ENCODE measurements at regions not wholly inside any gene's neighbourhood (a gene's known extent, or its start where the extent isn't known, plus 50 kb on each side); places are given as distances from the start of the nearest gene placed in this dataset.

DNA sequence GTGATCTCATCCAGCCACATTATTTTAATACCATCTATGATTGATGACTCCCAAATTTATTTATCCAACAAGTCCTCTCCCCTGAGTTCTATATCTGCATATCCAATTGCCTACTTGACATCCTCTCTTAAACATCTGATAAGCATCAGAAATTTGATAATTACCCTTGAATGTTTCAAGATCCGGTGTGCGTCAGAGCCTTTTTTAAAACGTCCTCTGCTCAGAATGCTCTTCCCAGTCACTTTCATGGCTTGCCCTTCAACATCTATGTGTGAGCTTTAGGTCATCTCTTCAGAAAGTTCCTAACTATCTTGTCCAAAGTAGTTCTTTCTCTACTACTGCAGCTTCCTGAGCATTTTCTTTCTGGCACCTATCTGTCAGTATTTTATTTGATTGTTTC lies 364.3 kb downstream of the PLPP3 start:
- TF ChIP-seq, protein P1, sequence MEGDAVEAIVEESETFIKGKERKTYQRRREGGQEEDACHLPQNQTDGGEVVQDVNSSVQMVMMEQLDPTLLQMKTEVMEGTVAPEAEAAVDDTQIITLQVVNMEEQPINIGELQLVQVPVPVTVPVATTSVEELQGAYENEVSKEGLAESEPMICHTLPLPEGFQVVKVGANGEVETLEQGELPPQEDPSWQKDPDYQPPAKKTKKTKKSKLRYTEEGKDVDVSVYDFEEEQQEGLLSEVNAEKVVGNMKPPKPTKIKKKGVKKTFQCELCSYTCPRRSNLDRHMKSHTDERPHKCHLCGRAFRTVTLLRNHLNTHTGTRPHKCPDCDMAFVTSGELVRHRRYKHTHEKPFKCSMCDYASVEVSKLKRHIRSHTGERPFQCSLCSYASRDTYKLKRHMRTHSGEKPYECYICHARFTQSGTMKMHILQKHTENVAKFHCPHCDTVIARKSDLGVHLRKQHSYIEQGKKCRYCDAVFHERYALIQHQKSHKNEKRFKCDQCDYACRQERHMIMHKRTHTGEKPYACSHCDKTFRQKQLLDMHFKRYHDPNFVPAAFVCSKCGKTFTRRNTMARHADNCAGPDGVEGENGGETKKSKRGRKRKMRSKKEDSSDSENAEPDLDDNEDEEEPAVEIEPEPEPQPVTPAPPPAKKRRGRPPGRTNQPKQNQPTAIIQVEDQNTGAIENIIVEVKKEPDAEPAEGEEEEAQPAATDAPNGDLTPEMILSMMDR (IDR thresholded peaks at IDR 0.05; ENCODE audit: extremely low read depth, missing control alignments) = no peak
- no peak for DNase-seq (ENCODE audit: low spot score)

- DNase-seq (ENCODE audit: low spot score) = no peak
- TF ChIP-seq, protein P1 (IDR thresholded peaks at IDR 0.05; ENCODE audit: extremely low read depth, missing control alignments) = no peak
Measured at GRCh38 chr1:56213068-56213467, 366.3 kb downstream of the PLPP3 start.

DNA sequence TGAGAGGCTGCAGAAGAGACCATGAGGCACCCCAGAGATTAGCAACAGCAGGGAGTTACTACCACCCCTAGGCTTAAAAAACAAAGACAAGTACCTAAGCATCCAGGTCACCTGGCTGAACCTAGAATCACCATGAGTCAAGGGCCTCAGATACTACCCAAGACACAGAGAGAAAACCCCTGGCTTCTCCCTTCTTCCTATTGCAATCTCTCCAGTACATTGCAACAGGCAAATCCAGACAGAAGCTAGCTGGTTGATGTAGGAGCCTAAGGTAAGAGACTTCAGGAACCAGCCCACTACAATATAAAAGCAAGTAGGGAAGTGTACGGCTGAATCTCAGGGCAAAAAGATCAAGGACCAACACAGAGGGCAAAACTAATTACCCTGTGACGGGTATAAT lies 367.2 kb downstream of the PLPP3 start:
- no peak for DNase-seq (ENCODE audit: low spot score)
- TF ChIP-seq, protein P1 (IDR thresholded peaks at IDR 0.05; ENCODE audit: extremely low read depth, missing control alignments) = no peak

GRCh38 chr1:56206391-56206790 lies 373.0 kb downstream of the PLPP3 start:
- no peak for DNase-seq (ENCODE audit: low spot score)
- TF ChIP-seq, protein P1 (IDR thresholded peaks at IDR 0.05; ENCODE audit: extremely low read depth, missing control alignments) = no peak

- TF ChIP-seq, protein P1 (IDR thresholded peaks at IDR 0.05; ENCODE audit: extremely low read depth, missing control alignments) = no peak
- no peak for DNase-seq (ENCODE audit: low spot score)
Measured at GRCh38 chr1:56204206-56204605, 375.2 kb downstream of the PLPP3 start.

GRCh38 chr1:56202796-56203492 lies 376.4 kb downstream of the PLPP3 start:
- TF ChIP-seq, protein P1 (IDR thresholded peaks at IDR 0.05; ENCODE audit: extremely low read depth, missing control alignments) = no peak
- DNase-seq (ENCODE audit: low spot score) = no peak

DNA sequence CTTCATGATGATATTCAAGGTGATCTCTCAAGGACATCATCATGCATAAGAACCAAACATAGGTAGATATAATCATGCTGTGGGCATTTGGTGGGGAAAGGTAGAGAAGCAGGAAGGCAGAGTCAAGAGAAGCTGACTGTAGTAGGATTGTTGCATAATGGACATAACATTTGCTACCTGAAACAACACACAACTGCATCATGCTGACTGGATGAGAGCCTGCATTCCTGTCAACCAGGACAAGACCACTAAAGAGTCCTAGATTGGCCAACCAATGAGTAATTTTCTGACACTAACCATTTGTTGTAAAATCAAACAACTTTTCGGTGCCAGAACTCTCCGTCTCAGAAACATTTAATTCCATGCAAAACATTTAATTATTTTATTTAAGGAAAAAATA lies 377.2 kb downstream of the PLPP3 start:
- DNase-seq (ENCODE audit: low spot score) = no peak

More for the DNA sequence above, 377.2 kb downstream of the PLPP3 start:
- TF ChIP-seq, protein P1 (IDR thresholded peaks at IDR 0.05; ENCODE audit: extremely low read depth, missing control alignments) = no peak

Measured in GM20000 (cell line).